DMS53 (cell line): ENCODE measurements at regions not wholly inside any gene's neighbourhood (a gene's known extent, or its start where the extent isn't known, plus 50 kb on each side); places are given as distances from the start of the nearest gene placed in this dataset.

Experiments
- DNase-seq: peaks from one replicate; lab custom pipeline; 2025; lab: John Stamatoyannopoulos, UW

GRCh38 chr4:4735870-4736269 is 123.6 kb upstream of the MSX1 start:
- DNase-seq: no peak

- no peak for DNase-seq
These were observed 124.2 kb upstream of the MSX1 start for GRCh38 chr4:4735136-4735750.

GRCh38 chr4:4734425-4734824 is 125.0 kb upstream of the MSX1 start:
- no peak for DNase-seq

GRCh38 chr4:4733663-4734062 is 125.8 kb upstream of the MSX1 start:
- DNase-seq: no peak

GRCh38 chr4:4730249-4730648 is 129.2 kb upstream of the MSX1 start:
- no peak for DNase-seq

GRCh38 chr4:4729206-4729605 is 130.3 kb upstream of the MSX1 start:
- no peak for DNase-seq

- DNase-seq: no peak
These were observed 131.9 kb upstream of the MSX1 start for GRCh38 chr4:4727536-4727935.

GRCh38 chr4:4726051-4726450 is 133.4 kb upstream of the MSX1 start:
- DNase-seq: peak; percentile 49

- no peak for DNase-seq
These were observed 135.1 kb upstream of the MSX1 start for GRCh38 chr4:4724321-4724720.

- no peak for DNase-seq
These were observed 137.8 kb upstream of the MSX1 start for GRCh38 chr4:4721636-4722035.

- peak; percentile 98 for DNase-seq
These were observed 138.8 kb upstream of the MSX1 start for GRCh38 chr4:4720646-4721045.

- no peak for DNase-seq
These were observed 140.0 kb upstream of the MSX1 start for GRCh38 chr4:4719436-4719835.

GRCh38 chr4:4717692-4718091 is 141.8 kb upstream of the MSX1 start:
- no peak for DNase-seq

GRCh38 chr4:4714331-4714730 is 145.1 kb upstream of the MSX1 start:
- no peak for DNase-seq

- no peak for DNase-seq
These were observed 146.5 kb upstream of the MSX1 start for GRCh38 chr4:4712800-4713528.

- no peak for DNase-seq
These were observed 147.6 kb upstream of the MSX1 start for GRCh38 chr4:4711902-4712301.

- no peak for DNase-seq
These were observed 149.7 kb upstream of the MSX1 start for GRCh38 chr4:4709736-4710135.

GRCh38 chr4:4704267-4704666 is 155.2 kb upstream of the MSX1 start:
- no peak for DNase-seq

GRCh38 chr4:4697584-4697983 is 155.7 kb upstream of the STX18 start:
- DNase-seq: no peak

GRCh38 chr4:4696530-4696929 is 154.7 kb upstream of the STX18 start:
- DNase-seq: no peak

- DNase-seq: no peak
These were observed 153.6 kb upstream of the STX18 start for GRCh38 chr4:4695497-4695896.

GRCh38 chr4:4694827-4695226 is 153.0 kb upstream of the STX18 start:
- DNase-seq: no peak

- DNase-seq: peak; percentile 42
These were observed 152.5 kb upstream of the STX18 start for GRCh38 chr4:4694296-4694772.

- DNase-seq: no peak
These were observed 152.0 kb upstream of the STX18 start for GRCh38 chr4:4693755-4694295.
